ENCODE measurements at regions not wholly inside any gene's neighbourhood (a gene's known extent, or its start where the extent isn't known, plus 50 kb on each side); places are given as distances from the start of the nearest gene placed in this dataset.

GRCh38 chrX:40420899-40421729 lies 159.7 kb upstream of the ATP6AP2 start:
- Mint-ChIP-seq H3K9me3 (ENCODE audit: insufficient read depth) (no peaks in the 10 kb centered on the region), H3K27me3 (no peaks in the 10 kb centered on the region), H3K4me1 (no peaks in the 10 kb centered on the region), H3K4me3 (no peak overlapping the region), H3K27ac (no peak overlapping the region)
- Histone ChIP-seq H4K20me1 (ENCODE audit: control insufficient read depth, insufficient read depth, low read length, poor library complexity, severe bottlenecking) (no peaks in the 10 kb centered on the region), H3K9ac (ENCODE audit: low read length) (no peak overlapping the region), H3K4me1 (ENCODE audit: control insufficient read depth in 2 of 2, insufficient read depth in 2 of 2, low read length in 2 of 2) (no peaks in the 10 kb centered on the region), H3K36me3 (replicated peaks in 1 of 2; ENCODE audit: control extremely low read depth in 1 of 2, control insufficient read depth in 1 of 2, extremely low read depth in 1 of 2, insufficient read depth in 2 of 2, low read length in 1 of 2) (no peaks in the 10 kb centered on the region), H3K27me3 (replicated peaks in 1 of 4; ENCODE audit: control extremely low read depth in 1 of 4, control insufficient read depth in 3 of 4, insufficient read depth in 4 of 4, low read length in 3 of 4) (no peaks in the 10 kb centered on the region), H3K4me3 (ENCODE audit: control extremely low read depth in 1 of 5, extremely low read depth in 1 of 5, insufficient read depth in 1 of 5, low read depth in 2 of 5, low read length in 4 of 5) (no peak overlapping the region), H3K4me2 (replicated peaks; ENCODE audit: low read depth, low read length, poor library complexity, severe bottlenecking) (no peak overlapping the region), H2AFZ (ENCODE audit: insufficient read depth, low read depth, low read length, poor library complexity, severe bottlenecking) (no peak overlapping the region), H3K79me2 (ENCODE audit: control insufficient read depth, insufficient read depth, low read length) (no peaks in the 10 kb centered on the region), H3K9me3 (ENCODE audit: control extremely low read depth in 1 of 3, control insufficient read depth in 2 of 3, insufficient read depth in 1 of 3, low read length in 2 of 3) (no peaks in the 10 kb centered on the region), H3K27ac (ENCODE audit: low read length in 2 of 2) (no peak overlapping the region)
- intact Hi-C loops (cut with micrococcal nuclease) = no loop called here
- 91% methylated on average over 4 of the region's 9 CpGs for WGBS (ENCODE audit: insufficient coverage)
- TF ChIP-seq CTCF (IDR thresholded peaks at IDR 0.05) (no peak), EZH2 (IDR thresholded peaks at IDR 0.05; ENCODE audit: borderline replicate concordance, insufficient read depth, low read depth, low read length, poor library complexity, severe bottlenecking) (no peak)
- ChIA-PET POLR2A (no interaction called here), CTCF (no interaction called here)
- no peak for DNase-seq
- no peak for ATAC-seq (ENCODE audit: low read depth)

- H3K4me1 Mint-ChIP-seq = no peaks in the 10 kb centered on the region
- no peaks in the 10 kb centered on the region for H3K27me3 Mint-ChIP-seq
- Histone ChIP-seq H3K9ac (ENCODE audit: low read length) (no peak overlapping the region), H3K36me3 (replicated peaks in 1 of 2; ENCODE audit: control extremely low read depth in 1 of 2, control insufficient read depth in 1 of 2, extremely low read depth in 1 of 2, insufficient read depth in 2 of 2, low read length in 1 of 2) (no peaks in the 10 kb centered on the region), H3K4me3 (ENCODE audit: control extremely low read depth in 1 of 5, extremely low read depth in 1 of 5, insufficient read depth in 1 of 5, low read depth in 2 of 5, low read length in 4 of 5) (no peak overlapping the region), H3K27me3 (replicated peaks in 1 of 4; ENCODE audit: control extremely low read depth in 1 of 4, control insufficient read depth in 3 of 4, insufficient read depth in 4 of 4, low read length in 3 of 4) (no peaks in the 10 kb centered on the region), H2AFZ (ENCODE audit: insufficient read depth, low read depth, low read length, poor library complexity, severe bottlenecking) (no peak overlapping the region), H3K4me2 (replicated peaks; ENCODE audit: low read depth, low read length, poor library complexity, severe bottlenecking) (no peak overlapping the region), H3K27ac (ENCODE audit: low read length in 2 of 2) (no peak overlapping the region), H3K9me3 (ENCODE audit: control extremely low read depth in 1 of 3, control insufficient read depth in 2 of 3, insufficient read depth in 1 of 3, low read length in 2 of 3) (no peaks in the 10 kb centered on the region), H3K4me1 (ENCODE audit: control insufficient read depth in 2 of 2, insufficient read depth in 2 of 2, low read length in 2 of 2) (no peaks in the 10 kb centered on the region), H4K20me1 (ENCODE audit: control insufficient read depth, insufficient read depth, low read length, poor library complexity, severe bottlenecking) (no peaks in the 10 kb centered on the region), H3K79me2 (ENCODE audit: control insufficient read depth, insufficient read depth, low read length) (no peaks in the 10 kb centered on the region)
- no peak for ATAC-seq (ENCODE audit: low read depth)
- intact Hi-C loops (cut with micrococcal nuclease) = no loop called here
- no peaks in the 10 kb centered on the region for H3K9me3 Mint-ChIP-seq (ENCODE audit: insufficient read depth)
- DNase-seq = no peak
- no CpG with 5 or more reads among the region's 3 CpGs for WGBS (ENCODE audit: insufficient coverage)
- H3K4me3 Mint-ChIP-seq = no peak overlapping the region
- CTCF ChIA-PET = no interaction called here
- POLR2A ChIA-PET = no interaction called here
- TF ChIP-seq EZH2 (IDR thresholded peaks at IDR 0.05; ENCODE audit: borderline replicate concordance, insufficient read depth, low read depth, low read length, poor library complexity, severe bottlenecking) (no peak), CTCF (IDR thresholded peaks at IDR 0.05) (no peak)
- no peak overlapping the region for H3K27ac Mint-ChIP-seq
Measured at GRCh38 chrX:40418813-40419195, 162.0 kb upstream of the ATP6AP2 start.
